ENCODE measurements at regions not wholly inside any gene's neighbourhood (a gene's known extent, or its start where the extent isn't known, plus 50 kb on each side); places are given as distances from the start of the nearest gene placed in this dataset.

- Histone ChIP-seq H3K36me3 (no peaks in the 10 kb centered on the region), H3K4me3 (no peak overlapping the region), H3K9me3 (no peaks in the 10 kb centered on the region), H3K4me1 (no peaks in the 10 kb centered on the region), H3K27ac (no peak overlapping the region), H3K27me3 (ENCODE audit: low read depth) (no peaks in the 10 kb centered on the region)
- intact Hi-C loops (cut with DNase I), result no loop called here
- ATAC-seq (no peak), DNase-seq (no peak)
- TF ChIP-seq CTCF (IDR thresholded peaks at IDR 0.05), result no peak
Observed at GRCh38 chr18:1480309-1480708, 575.6 kb downstream of the ADCYAP1 start.

- intact Hi-C loops (cut with DNase I), result no loop called here
- DNase-seq (no peak), ATAC-seq (no peak)
- Histone ChIP-seq H3K36me3 (no peaks in the 10 kb centered on the region), H3K4me1 (no peaks in the 10 kb centered on the region), H3K27ac (no peak overlapping the region), H3K4me3 (no peak overlapping the region), H3K27me3 (ENCODE audit: low read depth) (no peaks in the 10 kb centered on the region), H3K9me3 (no peaks in the 10 kb centered on the region)
- no peak for TF ChIP-seq CTCF (IDR thresholded peaks at IDR 0.05)
Observed at GRCh38 chr18:1481577-1481976, 576.9 kb downstream of the ADCYAP1 start.

DNA sequence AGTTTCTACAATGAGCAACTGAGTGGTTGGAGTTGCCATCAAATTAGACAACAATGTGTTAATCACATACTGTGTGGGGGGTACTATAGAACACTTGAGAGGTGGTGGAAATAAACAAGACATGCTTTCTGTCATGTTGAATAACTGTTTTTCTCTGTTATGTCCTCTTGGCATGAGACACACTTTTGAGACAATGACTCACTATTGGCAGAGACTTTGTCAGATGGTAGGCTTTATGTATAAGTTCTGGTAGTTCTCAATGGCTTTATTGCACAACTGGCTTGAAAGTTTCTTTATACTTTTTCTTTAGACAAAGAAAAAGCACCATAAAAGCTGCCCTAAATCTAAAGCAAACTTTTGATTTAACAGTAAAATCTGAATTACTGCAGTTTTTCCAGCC, 578.7 kb downstream of the ADCYAP1 start:
- Histone ChIP-seq H3K27ac (no peak overlapping the region), H3K4me1 (no peaks in the 10 kb centered on the region), H3K27me3 (ENCODE audit: low read depth) (no peaks in the 10 kb centered on the region), H3K9me3 (no peaks in the 10 kb centered on the region), H3K4me3 (no peak overlapping the region), H3K36me3 (no peaks in the 10 kb centered on the region)
- no peak for ATAC-seq
- no peak for DNase-seq
- intact Hi-C loops (cut with DNase I), result no loop called here
- no peak for TF ChIP-seq CTCF (IDR thresholded peaks at IDR 0.05)

DNA sequence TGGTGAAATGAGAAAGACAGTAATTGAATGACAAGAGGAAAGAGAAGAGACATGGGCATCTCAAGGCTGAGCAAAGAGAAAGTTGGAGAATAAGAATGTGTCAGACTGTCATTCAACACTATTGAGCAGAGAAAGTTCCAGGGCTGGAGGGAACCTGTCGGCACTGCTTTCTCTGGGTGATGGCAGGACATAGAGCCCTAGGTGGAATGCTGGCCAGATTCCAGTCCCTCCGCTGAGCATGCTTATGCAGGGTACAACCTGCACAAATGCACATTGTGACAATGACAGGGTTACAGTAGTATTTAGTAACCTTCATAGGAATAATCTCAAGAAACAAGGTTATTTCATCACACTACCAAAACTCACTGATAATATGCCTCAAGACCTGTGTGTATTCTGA, 582.8 kb downstream of the ADCYAP1 start:
- Histone ChIP-seq H3K27ac (no peak overlapping the region), H3K4me3 (no peak overlapping the region), H3K4me1 (no peaks in the 10 kb centered on the region), H3K36me3 (no peaks in the 10 kb centered on the region), H3K27me3 (ENCODE audit: low read depth) (no peaks in the 10 kb centered on the region), H3K9me3 (no peaks in the 10 kb centered on the region)
- intact Hi-C loops (cut with DNase I), result no loop called here
- no peak for TF ChIP-seq CTCF (IDR thresholded peaks at IDR 0.05)
- no peak for ATAC-seq
- DNase-seq, result no peak

DNA sequence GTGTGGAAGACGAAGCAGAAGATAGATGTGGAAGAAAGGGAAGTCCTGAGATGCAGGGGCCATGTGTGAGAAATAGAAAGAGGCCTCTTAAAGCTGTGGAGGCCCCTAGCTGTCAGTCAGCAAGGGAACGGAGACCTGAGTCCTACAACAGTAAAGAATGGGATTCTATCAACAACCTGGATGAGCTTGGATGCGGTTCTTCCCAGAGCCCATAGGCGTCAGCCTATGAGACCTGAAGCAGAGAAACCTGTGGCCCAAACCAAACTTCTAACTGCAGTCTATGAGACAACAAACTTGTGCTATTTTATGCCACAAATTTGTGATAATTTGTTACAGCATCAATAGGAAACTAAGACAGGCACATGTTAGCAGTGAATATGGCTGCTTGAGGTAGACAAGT, 583.7 kb downstream of the ADCYAP1 start:
- Histone ChIP-seq H3K27me3 (ENCODE audit: low read depth) (no peaks in the 10 kb centered on the region), H3K4me1 (no peaks in the 10 kb centered on the region), H3K27ac (no peak overlapping the region), H3K36me3 (no peaks in the 10 kb centered on the region), H3K9me3 (no peaks in the 10 kb centered on the region), H3K4me3 (no peak overlapping the region)
- ATAC-seq, result no peak
- TF ChIP-seq CTCF (IDR thresholded peaks at IDR 0.05), result no peak
- DNase-seq, result no peak
- intact Hi-C loops (cut with DNase I), result no loop called here

DNA sequence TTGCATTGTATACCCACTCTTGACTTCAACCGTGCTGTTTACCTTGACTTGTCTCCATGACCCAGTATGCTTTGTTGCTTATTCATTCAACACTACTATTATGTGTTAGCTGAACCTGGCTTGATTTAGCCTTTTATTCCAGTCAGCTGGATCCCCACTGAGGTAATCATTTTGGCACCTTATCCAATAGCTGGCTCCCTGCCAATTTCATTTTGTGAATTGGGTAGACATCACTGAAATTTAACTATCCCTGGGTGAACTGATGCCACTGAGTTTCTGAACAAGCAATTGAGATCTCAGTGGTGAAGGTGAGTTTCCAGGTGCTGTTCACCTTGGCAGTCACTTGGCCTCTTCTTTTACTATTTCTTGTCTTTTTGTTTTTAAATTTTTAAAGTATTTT, 584.3 kb downstream of the ADCYAP1 start:
- no peaks in the 10 kb centered on the region for H3K4me1 ChIP-seq
- DNase-seq (no peak), ATAC-seq (no peak)
- no peaks in the 10 kb centered on the region for H3K36me3 ChIP-seq
- intact Hi-C loops (cut with DNase I), result no loop called here
- no peak overlapping the region for H3K4me3 ChIP-seq
- no peak for TF ChIP-seq CTCF (IDR thresholded peaks at IDR 0.05)
- no peaks in the 10 kb centered on the region for H3K27me3 ChIP-seq (ENCODE audit: low read depth)
- H3K9me3 ChIP-seq, result no peaks in the 10 kb centered on the region
- no peak overlapping the region for H3K27ac ChIP-seq
